Fibroblast of the aortic adventitia (primary cell): ENCODE measurements at regions not wholly inside any gene's neighbourhood (a gene's known extent, or its start where the extent isn't known, plus 50 kb on each side); places are given as distances from the start of the nearest gene placed in this dataset.

Experiments
- DNase-seq: peaks from one replicate; pipeline ENCODE4 v3.0.0-alpha.2; 2010; ENCODE audit warnings: low read depth
- H3K4me3 ChIP-seq: 2 replicates; pipeline ENCODE4 v1.5.1; 2011; ENCODE audit warnings: low read depth, mild to moderate bottlenecking, control low read depth, low read length, moderate library complexity
- TF ChIP-seq, protein P1 (sequence below): IDR thresholded peaks from 2 replicates; pipeline ENCODE4 v1.5.1; 2011; ENCODE audit warnings: mild to moderate bottlenecking, low read length, control low read depth, inconsistent platforms; ENCODE audit not compliant: insufficient read depth

DNA sequence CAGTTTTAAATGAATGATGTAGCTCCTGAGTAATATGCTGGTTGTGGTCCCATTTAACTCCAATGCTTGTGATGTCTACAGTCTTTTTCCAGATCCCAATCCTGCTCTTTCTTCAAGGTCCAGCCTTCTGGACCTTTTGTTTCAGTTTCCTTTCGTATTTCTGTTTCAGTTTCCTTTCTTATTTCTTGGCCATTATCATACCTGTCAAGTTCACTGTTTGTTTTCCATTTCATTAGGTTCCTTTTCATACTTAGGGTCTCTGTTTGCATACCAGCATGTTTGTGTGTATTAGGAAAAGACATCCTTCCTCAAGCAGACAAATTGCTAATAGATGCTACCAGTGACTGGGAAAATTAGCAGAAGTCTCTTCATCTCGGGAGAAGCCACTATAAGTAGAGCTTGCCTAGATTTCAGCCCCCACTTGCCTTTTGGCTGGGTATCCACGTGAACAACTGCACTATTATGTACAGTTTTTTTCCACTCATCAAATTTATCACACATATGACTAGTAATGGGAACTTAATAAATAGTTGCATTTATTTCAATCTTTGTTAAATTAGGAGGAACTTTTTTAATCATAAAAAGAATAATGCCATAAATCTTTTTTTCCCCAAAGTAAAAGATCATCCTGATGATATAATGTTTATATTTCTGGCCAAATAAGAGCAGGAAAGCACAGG lies 583.4 kb downstream of the BCKDHB start:
- peak; percentile 39 for DNase-seq
- peak overlapping the region; percentile 35 for H3K4me3 ChIP-seq
- TF ChIP-seq, protein P1, sequence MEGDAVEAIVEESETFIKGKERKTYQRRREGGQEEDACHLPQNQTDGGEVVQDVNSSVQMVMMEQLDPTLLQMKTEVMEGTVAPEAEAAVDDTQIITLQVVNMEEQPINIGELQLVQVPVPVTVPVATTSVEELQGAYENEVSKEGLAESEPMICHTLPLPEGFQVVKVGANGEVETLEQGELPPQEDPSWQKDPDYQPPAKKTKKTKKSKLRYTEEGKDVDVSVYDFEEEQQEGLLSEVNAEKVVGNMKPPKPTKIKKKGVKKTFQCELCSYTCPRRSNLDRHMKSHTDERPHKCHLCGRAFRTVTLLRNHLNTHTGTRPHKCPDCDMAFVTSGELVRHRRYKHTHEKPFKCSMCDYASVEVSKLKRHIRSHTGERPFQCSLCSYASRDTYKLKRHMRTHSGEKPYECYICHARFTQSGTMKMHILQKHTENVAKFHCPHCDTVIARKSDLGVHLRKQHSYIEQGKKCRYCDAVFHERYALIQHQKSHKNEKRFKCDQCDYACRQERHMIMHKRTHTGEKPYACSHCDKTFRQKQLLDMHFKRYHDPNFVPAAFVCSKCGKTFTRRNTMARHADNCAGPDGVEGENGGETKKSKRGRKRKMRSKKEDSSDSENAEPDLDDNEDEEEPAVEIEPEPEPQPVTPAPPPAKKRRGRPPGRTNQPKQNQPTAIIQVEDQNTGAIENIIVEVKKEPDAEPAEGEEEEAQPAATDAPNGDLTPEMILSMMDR: no peak

DNA sequence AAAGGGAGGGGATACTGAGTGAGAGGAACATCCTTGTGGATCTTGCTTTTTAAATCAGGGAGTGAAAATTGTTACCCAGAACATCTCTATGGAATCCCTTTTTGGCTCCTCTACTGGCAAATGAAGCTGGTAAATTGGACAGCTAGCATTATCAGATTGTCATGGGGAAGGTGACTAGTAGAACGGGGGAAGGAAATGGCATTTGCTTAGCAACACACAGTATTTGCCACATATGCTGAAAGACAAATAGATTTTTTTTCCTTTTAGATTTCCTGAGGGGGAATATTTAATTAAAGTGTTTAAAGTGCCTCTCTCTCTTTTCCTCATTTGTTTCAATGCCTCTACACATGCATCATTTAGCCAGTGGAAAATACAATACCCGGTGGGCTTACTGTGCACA lies 573.5 kb downstream of the BCKDHB start:
- TF ChIP-seq, protein P1: no peak
- no peak for DNase-seq
- H3K4me3 ChIP-seq: no peak overlapping the region

DNA sequence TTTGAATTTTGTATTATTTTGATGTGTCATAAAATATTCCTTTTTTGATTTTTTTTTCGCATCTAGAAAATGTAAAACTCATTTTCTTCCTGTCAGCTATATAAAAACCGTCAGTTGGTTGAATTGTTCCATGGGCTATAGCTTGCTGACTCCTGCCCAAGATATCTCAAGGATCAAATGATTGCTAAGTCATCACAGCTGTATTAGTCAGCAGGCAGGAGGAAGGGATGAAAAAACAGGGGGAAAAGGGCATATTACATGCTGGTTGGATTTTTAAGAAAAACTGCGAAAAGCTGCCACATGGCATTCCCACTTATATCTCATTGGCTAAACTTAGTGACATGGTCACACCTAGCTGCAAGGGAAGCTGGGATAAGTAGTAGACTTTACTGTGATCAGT lies 569.9 kb downstream of the BCKDHB start:
- TF ChIP-seq, protein P1: no peak
- H3K4me3 ChIP-seq: no peak overlapping the region
- no peak for DNase-seq

DNA sequence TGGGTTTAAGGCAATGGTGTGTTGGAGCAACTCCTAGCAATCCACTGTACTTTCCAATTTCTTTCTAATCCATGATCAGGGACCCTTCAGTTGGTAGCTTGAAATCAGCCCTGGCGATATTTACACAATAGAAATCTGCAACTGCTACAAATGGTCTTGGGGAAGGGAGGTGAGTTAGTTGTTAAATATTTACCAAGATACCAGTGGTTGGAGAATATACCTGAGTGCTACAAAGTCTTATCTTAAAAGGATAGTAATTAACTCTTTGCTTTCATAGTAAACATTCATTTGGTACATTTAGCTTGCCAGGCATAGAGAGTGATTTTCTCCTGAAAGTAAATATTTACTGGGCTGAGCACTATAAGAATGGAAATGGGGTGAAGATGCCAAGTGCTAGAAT lies 568.2 kb downstream of the BCKDHB start:
- no peak overlapping the region for H3K4me3 ChIP-seq
- DNase-seq: no peak
- TF ChIP-seq, protein P1: no peak

DNA sequence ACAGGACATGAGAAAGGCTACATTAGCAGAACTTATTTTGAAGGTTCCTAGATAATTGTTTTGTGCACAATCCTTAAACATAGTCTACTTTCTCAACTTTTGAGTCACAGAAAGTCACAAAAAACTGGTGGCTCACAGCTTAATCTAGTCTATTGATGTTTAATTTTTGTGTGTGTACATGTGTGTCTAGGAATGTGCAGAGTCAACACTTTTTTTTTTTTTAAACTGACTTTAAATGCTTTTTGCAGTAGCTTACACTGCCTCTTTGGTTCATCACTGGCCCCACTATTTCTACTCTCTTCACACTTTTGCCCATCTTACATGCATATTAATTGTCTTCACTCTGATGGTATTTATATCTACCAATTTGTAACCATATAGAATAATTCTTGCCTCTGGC lies 566.9 kb downstream of the BCKDHB start:
- TF ChIP-seq, protein P1: no peak
- DNase-seq: no peak
- H3K4me3 ChIP-seq: no peak overlapping the region

DNA sequence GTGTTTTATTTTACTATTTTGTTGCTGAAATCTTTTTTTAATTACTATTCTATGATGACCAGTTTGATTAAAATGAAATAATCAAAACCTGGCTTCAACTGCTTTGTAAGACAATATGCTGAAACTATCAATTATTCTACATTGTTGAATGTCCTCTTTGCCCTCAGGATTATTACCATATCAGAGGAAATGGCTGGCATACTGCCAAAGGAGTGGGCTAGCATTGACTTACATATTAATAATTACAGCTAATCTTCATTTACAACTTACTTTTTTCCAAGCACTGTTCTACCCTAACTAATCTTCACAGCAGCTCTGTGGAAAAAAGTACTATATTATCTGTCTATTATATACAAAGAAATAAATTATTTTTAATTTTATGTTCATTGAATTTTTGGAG lies 560.5 kb downstream of the BCKDHB start:
- H3K4me3 ChIP-seq: no peak overlapping the region
- DNase-seq: no peak
- TF ChIP-seq, protein P1: no peak

DNA sequence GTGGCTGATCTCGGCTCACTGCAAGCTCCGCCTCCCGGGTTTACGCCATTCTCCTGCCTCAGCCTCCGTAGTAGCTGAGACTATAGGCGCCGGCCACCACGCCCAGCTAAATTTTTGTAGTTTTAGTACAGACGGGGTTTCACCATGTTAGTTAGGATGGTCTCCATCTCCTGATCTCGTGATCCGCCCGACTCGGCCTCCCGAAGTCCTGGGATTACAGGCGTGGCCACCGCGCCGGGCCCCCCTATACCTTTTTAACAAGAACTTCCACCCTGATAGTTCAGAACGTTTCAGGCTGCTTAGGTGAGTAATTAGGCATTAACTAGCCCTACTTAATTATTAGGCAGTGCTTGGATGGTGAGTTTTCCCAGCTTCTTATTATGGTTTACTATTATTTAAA lies 552.5 kb downstream of the BCKDHB start:
- TF ChIP-seq, protein P1: no peak
- H3K4me3 ChIP-seq: no peak overlapping the region
- DNase-seq: no peak
